K562 (cell line): ENCODE measurements at regions not wholly inside any gene's neighbourhood (a gene's known extent, or its start where the extent isn't known, plus 50 kb on each side); places are given as distances from the start of the nearest gene placed in this dataset.

Source experiments
- BHLHE40 ChIP-seq: IDR thresholded peaks from 2 replicates; pipeline ENCODE4 v1.6.1; 2011; ENCODE audit warnings: low read length, improper control_type of control experiment
- CCNT2 ChIP-seq: IDR thresholded peaks from 2 replicates; pipeline ENCODE4 v1.6.1; 2011; ENCODE audit warnings: borderline replicate concordance, low read depth, mild to moderate bottlenecking, moderate library complexity, mixed read lengths, low read length; ENCODE audit not compliant: insufficient read length; ENCODE audit errors: extremely low read depth
- CTCF ChIP-seq, 3 experiments: IDR thresholded peaks in 2 of 3; conservative IDR thresholded peaks in 1 of 3; 2 replicates each; pipeline ENCODE4 v1.5.1; 2011 to 2012; ENCODE audit warnings: low read length in 3 of 3, mild to moderate bottlenecking in 3 of 3, control low read depth in 2 of 3, improper control_type of control experiment in 1 of 3, inconsistent platforms in 1 of 3, low read depth in 1 of 3, mixed read lengths in 1 of 3, moderate library complexity in 1 of 3; ENCODE audit not compliant: insufficient read depth in 2 of 3
- FOXK1 ChIP-seq: sonication (generic); formaldehyde crosslinking; IDR thresholded peaks from 2 replicates; pipeline ENCODE4 v1.8.0; 2022; ENCODE audit warnings: missing genetic modification reagents, mild to moderate bottlenecking, borderline replicate concordance
- L3MBTL2 ChIP-seq: fragments of 450-650 bp; IDR thresholded peaks from 2 replicates; pipeline ENCODE4 v1.6.1; 2016; ENCODE audit warnings: mild to moderate bottlenecking, moderate library complexity
- MITF ChIP-seq: IDR thresholded peaks from 2 replicates; pipeline ENCODE4 v1.6.1; 2014; ENCODE audit warnings: antibody characterized with exemption
- SPI1 ChIP-seq: IDR thresholded peaks from 2 replicates; pipeline ENCODE4 v1.6.1; 2011; ENCODE audit warnings: low read depth, low read length, control low read depth, borderline replicate concordance
- ZBTB7A ChIP-seq: IDR thresholded peaks from 2 replicates; pipeline ENCODE4 v1.6.1; 2011; ENCODE audit warnings: low read depth, mild to moderate bottlenecking, low read length, moderate library complexity, borderline replicate concordance; ENCODE audit not compliant: control insufficient read depth
- ZFP1 ChIP-seq: fragments of 450-650 bp; formaldehyde crosslinking; IDR thresholded peaks from 2 replicates; pipeline ENCODE4 v1.4.0; 2020; ENCODE audit warnings: mild to moderate bottlenecking, mixed read lengths

DNA sequence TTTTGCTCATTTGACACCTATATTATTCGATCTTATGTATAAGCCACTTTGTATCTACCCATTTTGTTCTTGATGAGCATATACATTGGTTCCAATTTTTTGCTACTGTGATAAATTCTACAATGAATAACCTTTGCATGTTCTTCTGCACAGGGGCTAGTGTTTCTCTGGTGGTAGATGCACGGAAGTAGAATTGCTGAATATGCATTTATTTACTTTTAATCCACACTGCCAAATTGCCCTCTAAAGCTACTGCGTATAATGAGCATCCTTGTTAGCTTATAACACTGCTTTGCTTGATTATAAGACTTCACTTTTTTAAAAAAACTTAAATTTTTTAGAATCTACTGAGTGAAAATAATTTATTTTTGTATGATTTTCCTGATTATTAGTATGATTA lies 84.2 kb upstream of the PIAS1 start:
- TF ChIP-seq L3MBTL2 (no peak), MITF (no peak), CTCF (IDR thresholded peaks at IDR 0.05 in 2 of 3, conservative IDR thresholded peaks at IDR 0.05 in 1 of 3; ENCODE audit: insufficient read depth in 2 of 3, low read depth in 1 of 3, low read length in 3 of 3) (no peak), FOXK1 (CRISPR knock-in tag) (no peak), SPI1 (no peak), CCNT2 (no peak), ZFP1 (no peak), ZBTB7A (no peak), BHLHE40 (no peak)
